Lower leg skin (tissue), 4 donors: ENCODE measurements at regions not wholly inside any gene's neighbourhood (a gene's known extent, or its start where the extent isn't known, plus 50 kb on each side); places are given as distances from the start of the nearest gene placed in this dataset.

Source experiments
- DNase-seq, 2 donors: peaks; one replicate each; pipeline ENCODE4 v3.0.0-alpha.2; 2019; ENCODE audit warnings: low spot score in 2 of 2
- H3K4me3 ChIP-seq: fragments of 200-600 bp; sonication (generic); 2 replicates; pipeline ENCODE4 v1.5.1; 2017; ENCODE audit warnings: mild to moderate bottlenecking, low read depth; ENCODE audit not compliant: poor library complexity, severe bottlenecking
- POLR2A ChIP-seq, 2 donors: fragments of 450-650 bp; IDR thresholded peaks; one replicate each; pipeline ENCODE4 v1.6.1; 2016 to 2017; ENCODE audit warnings: antibody characterized with exemption in 2 of 2, mild to moderate bottlenecking in 1 of 2, moderate library complexity in 1 of 2
- WGBS, 2 donors: methylation state at CpG; one replicate each; pipeline ENCODE4 v1.1.5; 2018; 5-methylcytosine and 5-hydroxymethylcytosine counted together
- intact Hi-C: fragments of 100-400 bp; cut with DNase I; formaldehyde crosslinking; loops from one replicate; pipeline ENCODE4 v1.15.0; 2023; ENCODE audit warnings: low total_unique reads
- TF ChIP-seq, protein P1 (sequence below), 3 donors: fragments of 450-650 bp; IDR thresholded peaks; one replicate each; pipeline ENCODE4 v1.5.1; 2016; ENCODE audit warnings: antibody characterized with exemption in 3 of 3, mild to moderate bottlenecking in 3 of 3, moderate library complexity in 2 of 3

DNA sequence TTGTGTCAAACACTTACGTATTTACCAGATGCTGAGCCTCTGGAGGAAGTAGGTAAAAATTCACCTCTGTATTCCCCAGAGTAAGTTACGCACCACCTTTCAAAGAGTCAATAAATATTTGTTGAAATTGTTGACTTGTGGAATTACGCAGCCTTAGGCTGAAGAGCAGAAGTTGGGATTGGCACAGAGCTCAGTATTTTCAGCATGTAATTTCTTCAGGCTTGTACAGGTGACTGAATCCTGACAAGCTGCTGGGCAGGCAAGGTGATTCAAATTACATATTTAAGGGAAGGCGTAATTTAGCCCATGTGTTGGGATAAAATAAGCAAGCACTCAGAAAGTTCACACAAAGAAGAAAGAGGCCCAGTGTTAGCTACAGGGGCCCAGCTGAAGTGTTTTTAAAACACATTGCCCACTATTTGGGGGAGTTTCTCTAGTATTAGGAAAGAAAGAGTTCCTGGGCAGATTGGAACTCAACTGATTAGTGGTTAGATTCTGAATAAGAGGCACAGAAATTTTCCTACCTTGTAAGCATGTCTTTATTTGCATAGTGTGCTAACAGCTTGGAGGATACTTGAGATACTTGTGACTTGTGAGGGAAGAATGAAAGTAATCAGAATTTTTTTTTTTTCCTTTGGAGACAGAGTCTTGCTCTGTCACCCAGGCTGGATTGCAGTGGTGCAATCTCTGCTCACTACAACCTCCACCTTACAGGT, 165.3 kb upstream of the FBXL7 start:
- WGBS, 2 donors = 62 to 70% methylated on average over 4 of the region's 4 CpGs
- no peak for DNase-seq
- no peak overlapping the region for H3K4me3 ChIP-seq
- intact Hi-C loops = no loop called here
- TF ChIP-seq, protein P1, sequence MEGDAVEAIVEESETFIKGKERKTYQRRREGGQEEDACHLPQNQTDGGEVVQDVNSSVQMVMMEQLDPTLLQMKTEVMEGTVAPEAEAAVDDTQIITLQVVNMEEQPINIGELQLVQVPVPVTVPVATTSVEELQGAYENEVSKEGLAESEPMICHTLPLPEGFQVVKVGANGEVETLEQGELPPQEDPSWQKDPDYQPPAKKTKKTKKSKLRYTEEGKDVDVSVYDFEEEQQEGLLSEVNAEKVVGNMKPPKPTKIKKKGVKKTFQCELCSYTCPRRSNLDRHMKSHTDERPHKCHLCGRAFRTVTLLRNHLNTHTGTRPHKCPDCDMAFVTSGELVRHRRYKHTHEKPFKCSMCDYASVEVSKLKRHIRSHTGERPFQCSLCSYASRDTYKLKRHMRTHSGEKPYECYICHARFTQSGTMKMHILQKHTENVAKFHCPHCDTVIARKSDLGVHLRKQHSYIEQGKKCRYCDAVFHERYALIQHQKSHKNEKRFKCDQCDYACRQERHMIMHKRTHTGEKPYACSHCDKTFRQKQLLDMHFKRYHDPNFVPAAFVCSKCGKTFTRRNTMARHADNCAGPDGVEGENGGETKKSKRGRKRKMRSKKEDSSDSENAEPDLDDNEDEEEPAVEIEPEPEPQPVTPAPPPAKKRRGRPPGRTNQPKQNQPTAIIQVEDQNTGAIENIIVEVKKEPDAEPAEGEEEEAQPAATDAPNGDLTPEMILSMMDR (IDR thresholded peaks at IDR 0.05) = no peak
- no peak for TF ChIP-seq POLR2A (IDR thresholded peaks at IDR 0.05)

DNA sequence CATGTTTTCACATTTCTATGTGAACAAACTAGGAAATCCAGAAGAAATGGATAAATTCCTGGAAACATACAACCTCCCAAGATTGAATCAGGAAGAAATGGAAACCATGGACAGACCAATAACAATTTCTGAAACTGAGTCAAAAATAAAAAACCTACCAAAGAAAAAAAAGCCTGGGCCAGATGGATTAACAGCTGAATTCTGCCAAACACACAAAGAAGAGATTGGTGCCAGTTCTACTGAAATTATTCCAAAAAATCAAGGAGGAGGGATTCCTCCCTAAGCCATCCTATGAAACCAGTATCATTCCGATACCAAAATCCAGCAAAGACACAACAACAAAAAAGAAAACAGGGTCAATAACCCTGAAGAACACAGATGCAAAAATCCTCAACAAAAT, 166.9 kb upstream of the FBXL7 start:
- TF ChIP-seq, protein P1 (IDR thresholded peaks at IDR 0.05) = no peak
- TF ChIP-seq POLR2A (IDR thresholded peaks at IDR 0.05) = no peak
- intact Hi-C loops = no loop called here
- no peak overlapping the region for H3K4me3 ChIP-seq
- WGBS, 2 donors = 88 to 96% methylated on average over 1 of the region's 1 CpG
- no peak for DNase-seq

DNA sequence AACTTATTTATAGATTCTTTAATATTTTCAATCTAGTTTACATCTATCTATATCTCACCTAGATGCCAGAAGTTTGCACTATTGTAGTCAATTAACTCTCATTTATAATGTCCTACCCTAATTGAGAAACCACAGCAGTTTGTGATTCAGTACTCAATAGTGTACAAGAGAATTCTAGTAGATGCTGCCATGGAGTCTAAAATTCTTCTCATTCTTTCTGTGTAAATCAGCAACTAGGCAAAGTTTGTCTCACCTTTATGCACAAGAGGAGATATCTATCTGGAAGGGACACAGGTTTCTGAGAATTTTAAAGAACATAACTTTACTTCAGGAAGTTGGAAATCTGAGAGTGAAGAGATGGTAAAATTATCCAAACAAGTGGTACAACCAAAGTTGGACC, 173.0 kb upstream of the FBXL7 start:
- DNase-seq = no peak
- intact Hi-C loops = no loop called here
- no peak overlapping the region for H3K4me3 ChIP-seq
- TF ChIP-seq, protein P1 (IDR thresholded peaks at IDR 0.05) = no peak
- no peak for TF ChIP-seq POLR2A (IDR thresholded peaks at IDR 0.05)

DNA sequence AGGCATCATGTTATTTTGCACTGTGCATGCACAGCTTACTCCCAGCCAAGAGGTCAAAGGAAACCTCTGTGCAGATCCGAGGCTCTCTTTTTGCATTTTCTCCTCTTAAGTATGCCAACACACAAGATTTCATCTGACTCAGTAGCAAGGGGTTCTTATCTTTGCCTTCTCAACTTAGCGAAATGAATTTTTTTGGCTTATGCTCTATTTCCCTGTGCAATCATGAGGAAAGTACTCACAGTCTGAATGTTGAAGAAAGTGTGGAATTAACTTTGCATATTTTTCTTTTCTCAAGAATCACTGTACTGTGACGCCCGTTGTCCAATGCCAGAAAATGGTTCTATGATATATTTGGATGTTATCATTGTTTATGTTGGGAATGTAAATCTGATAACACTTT, 173.5 kb upstream of the FBXL7 start:
- TF ChIP-seq POLR2A (IDR thresholded peaks at IDR 0.05) = no peak
- TF ChIP-seq, protein P1 (IDR thresholded peaks at IDR 0.05) = no peak
- WGBS, 2 donors = 86 to 92% methylated on average over 4 of the region's 4 CpGs
- intact Hi-C loops = no loop called here
- H3K4me3 ChIP-seq = no peak overlapping the region
- DNase-seq = no peak

DNA sequence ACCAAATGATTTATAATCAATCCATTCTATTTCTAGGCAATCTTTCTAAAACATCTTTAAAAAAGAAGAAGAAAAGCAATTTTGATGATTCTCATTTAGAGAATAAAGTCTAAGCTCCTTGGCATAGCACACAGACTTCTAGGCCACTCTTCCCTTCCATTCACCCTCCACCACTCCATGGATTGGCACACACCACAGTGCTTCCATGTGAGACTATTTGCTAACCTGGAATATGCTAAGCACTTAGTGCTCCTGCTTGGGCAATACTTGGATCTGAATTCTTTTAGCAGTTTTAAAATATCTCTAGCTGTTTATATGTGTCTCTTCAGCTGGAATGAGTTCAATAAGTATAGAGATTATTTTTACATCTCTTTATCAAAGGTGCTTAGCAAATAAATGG, 177.6 kb upstream of the FBXL7 start:
- no peak for TF ChIP-seq POLR2A (IDR thresholded peaks at IDR 0.05)
- TF ChIP-seq, protein P1 (IDR thresholded peaks at IDR 0.05) = no peak
- H3K4me3 ChIP-seq = no peak overlapping the region
- no peak for DNase-seq
- intact Hi-C loops = no loop called here

DNA sequence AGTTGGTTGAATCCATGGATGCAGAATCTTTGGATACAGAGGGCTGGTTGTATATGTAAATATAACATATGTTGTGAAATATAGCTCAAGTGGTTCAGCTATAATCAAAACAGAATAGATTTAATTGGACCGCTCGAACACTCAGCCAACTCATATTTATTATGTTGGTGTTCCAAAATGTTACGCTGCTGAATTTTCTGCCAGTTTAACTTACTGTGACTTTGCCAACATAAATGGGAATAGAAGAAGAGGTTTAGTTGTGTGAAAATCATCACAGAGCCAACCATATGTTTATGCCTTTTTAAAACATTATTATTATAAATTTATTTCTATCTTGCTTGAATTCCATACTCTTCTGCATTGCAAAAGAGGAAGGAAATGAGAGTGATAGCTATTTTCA, 178.2 kb upstream of the FBXL7 start:
- TF ChIP-seq, protein P1 (IDR thresholded peaks at IDR 0.05) = no peak
- DNase-seq = no peak
- intact Hi-C loops = no loop called here
- 70 to 75% methylated on average over 3 of the region's 3 CpGs for WGBS, 2 donors
- no peak overlapping the region for H3K4me3 ChIP-seq
